ENCODE measurements at regions not wholly inside any gene's neighbourhood (a gene's known extent, or its start where the extent isn't known, plus 50 kb on each side); places are given as distances from the start of the nearest gene placed in this dataset.

- TF ChIP-seq CTCF (IDR thresholded peaks at IDR 0.05) (no peak), POLR2A (IDR thresholded peaks at IDR 0.05) (no peak)
These were observed 151.1 kb upstream of the CAMK1G start for GRCh38 chr1:209432443-209432825.

Measured in lower leg skin (tissue), 3 donors.